HG02870 (cell line): ENCODE measurements at regions not wholly inside any gene's neighbourhood (a gene's known extent, or its start where the extent isn't known, plus 50 kb on each side); places are given as distances from the start of the nearest gene placed in this dataset.
"Not testable (repeated sequence)": the region's sequence is repeated elsewhere in the genome, so short reads cannot be mapped to it uniquely, and the experiment has no call there.

Experiments
- ATAC-seq: cut with Tn5 transposase; IDR thresholded peaks from one replicate; pipeline ENCODE4 v1.9.1; 2021; ENCODE audit warnings: mild to moderate bottlenecking, moderate library complexity; ENCODE audit not compliant: unreplicated experiment

- no peak for ATAC-seq
Observed at GRCh38 chr12:61137677-61138414, 1122.4 kb upstream of the USP15 start.

GRCh38 chr12:61138415-61138759 lies 1121.8 kb upstream of the USP15 start:
- ATAC-seq = no peak

- ATAC-seq = no peak
Observed at GRCh38 chr12:61161961-61162360, 1098.2 kb upstream of the USP15 start.

- ATAC-seq = no peak
Observed at GRCh38 chr12:61188801-61189595, 1071.2 kb upstream of the USP15 start.

- ATAC-seq = no peak
Observed at GRCh38 chr12:61213646-61214045, 1046.6 kb upstream of the USP15 start.

- ATAC-seq = no peak
Observed at GRCh38 chr12:61220337-61220736, 1039.9 kb upstream of the USP15 start.

- ATAC-seq = no peak
Observed at GRCh38 chr12:61232040-61232439, 1028.2 kb upstream of the USP15 start.

- no peak for ATAC-seq
Observed at GRCh38 chr12:61250303-61250702, 1009.9 kb upstream of the USP15 start.

- ATAC-seq = no peak
Observed at GRCh38 chr12:61251076-61251475, 1009.1 kb upstream of the USP15 start.

GRCh38 chr12:61254225-61254624 lies 1006.0 kb upstream of the USP15 start:
- ATAC-seq = no peak

- not testable (repeated sequence) for ATAC-seq
Observed at GRCh38 chr12:61264294-61264693, 995.9 kb upstream of the USP15 start.

GRCh38 chr12:61267474-61267873 lies 992.7 kb upstream of the USP15 start:
- ATAC-seq = no peak

- ATAC-seq = no peak
Observed at GRCh38 chr12:61272441-61272840, 987.8 kb upstream of the USP15 start.

GRCh38 chr12:61282790-61283575 lies 977.2 kb upstream of the USP15 start:
- ATAC-seq = no peak

- no peak for ATAC-seq
Observed at GRCh38 chr12:61290473-61290872, 969.7 kb upstream of the USP15 start.

GRCh38 chr12:61291647-61292046 lies 968.6 kb upstream of the USP15 start:
- ATAC-seq = no peak

- not testable (repeated sequence) for ATAC-seq
Observed at GRCh38 chr12:61294011-61294410, 966.2 kb upstream of the USP15 start.

GRCh38 chr12:61301817-61302216 lies 958.4 kb upstream of the USP15 start:
- ATAC-seq = no peak

GRCh38 chr12:61302282-61302681 lies 957.9 kb upstream of the USP15 start:
- no peak for ATAC-seq

- ATAC-seq = no peak
Observed at GRCh38 chr12:61308220-61308619, 952.0 kb upstream of the USP15 start.

- ATAC-seq = no peak
Observed at GRCh38 chr12:61311413-61311812, 948.8 kb upstream of the USP15 start.

GRCh38 chr12:61348871-61349270 lies 911.3 kb upstream of the USP15 start:
- ATAC-seq = no peak
